H1 (cell line): ENCODE measurements at regions not wholly inside any gene's neighbourhood (a gene's known extent, or its start where the extent isn't known, plus 50 kb on each side); places are given as distances from the start of the nearest gene placed in this dataset.
A peak's percentile ranks its signal among the peaks of the same experiment; 100 is the strongest.

ENCODE experiments used
- CTCF ChIA-PET: fragments of 300-600 bp; sonication (Branson Sonifier 250); formaldehyde crosslinking; loops from one replicate; lab custom pipeline; 2021; ENCODE audit not compliant: partially characterized antibody; lab: Charles Lee
- POLR2A ChIA-PET: fragments of 300-600 bp; sonication (Branson Sonifier 250); formaldehyde crosslinking; loops from one replicate; lab custom pipeline; 2021; ENCODE audit warnings: inconsistent platforms; ENCODE audit not compliant: partially characterized antibody; lab: Charles Lee
- DNase-seq, 2 experiments: peaks; one replicate each; pipeline versions ENCODE4 v3.0.0 to v3.0.0-alpha.2; 2010 to 2022; ENCODE audit warnings: low spot score in 2 of 2, low read depth in 1 of 2, mixed read lengths in 1 of 2
- FAIRE-seq: peaks from 2 replicates; lab custom pipeline; 2011; peaks lifted over from hg19 to GRCh38; lab: Jason Lieb, UNC
- H2AFZ ChIP-seq: 2 replicates; pipeline ENCODE4 v1.8.1; 2012; ENCODE audit warnings: low read length, inconsistent platforms
- H2AK5ac ChIP-seq: 2 replicates; pipeline ENCODE4 v1.6.1; 2013; ENCODE audit warnings: low read depth, low read length
- H2BK120ac ChIP-seq: replicated peaks from 2 replicates; pipeline ENCODE3; 2013; ENCODE audit warnings: low read depth, low read length, inconsistent platforms
- H2BK12ac ChIP-seq: 2 replicates; pipeline ENCODE4 v1.6.1; 2013; ENCODE audit warnings: low read depth, low read length
- H2BK15ac ChIP-seq: 2 replicates; pipeline ENCODE4 v1.6.1; 2013; ENCODE audit warnings: low read length
- H2BK20ac ChIP-seq: 2 replicates; pipeline ENCODE4 v1.6.1; 2013; ENCODE audit warnings: low read length
- H2BK5ac ChIP-seq: 2 replicates; pipeline ENCODE4 v1.6.1; 2013; ENCODE audit warnings: low read depth, low read length
- H3K14ac ChIP-seq: 2 replicates; pipeline ENCODE4 v1.6.1; 2013; ENCODE audit warnings: inconsistent platforms; ENCODE audit not compliant: insufficient read length
- H3K18ac ChIP-seq: 2 replicates; pipeline ENCODE4 v1.6.1; 2013; ENCODE audit warnings: low read length; ENCODE audit errors: extremely low read depth
- H3K23ac ChIP-seq: 2 replicates; pipeline ENCODE4 v1.6.1; 2013; ENCODE audit warnings: inconsistent platforms; ENCODE audit not compliant: insufficient read length
- H3K23me2 ChIP-seq: 2 replicates; pipeline ENCODE4 v1.6.1; 2013; ENCODE audit warnings: low read depth, low read length
- H3K27ac ChIP-seq: 2 replicates; pipeline ENCODE4 v1.6.1; 2011; ENCODE audit warnings: low read depth, low read length, inconsistent platforms
- H3K27me3 ChIP-seq, 4 experiments: replicated peaks in 1 of 4; 1 replicate in 1 of 4; 2 replicates in 3 of 4; pipeline versions ENCODE4 v1.6.1 to v1.8.1; 2011 to 2013; ENCODE audit warnings: low read length in 3 of 4, mild to moderate bottlenecking in 3 of 4, inconsistent platforms in 2 of 4, mixed read lengths in 2 of 4, moderate library complexity in 1 of 4; ENCODE audit not compliant: control insufficient read depth in 3 of 4, insufficient read depth in 3 of 4; ENCODE audit errors: extremely low read depth in 1 of 4
- H3K36me3 ChIP-seq, 4 experiments: 2 replicates each; pipeline versions ENCODE4 v1.6.1 to v1.8.1; 2011 to 2013; ENCODE audit warnings: mild to moderate bottlenecking in 4 of 4, low read length in 3 of 4, moderate library complexity in 2 of 4, control low read depth in 1 of 4, inconsistent platforms in 1 of 4; ENCODE audit not compliant: insufficient read depth in 4 of 4, control insufficient read depth in 2 of 4
- H3K4ac ChIP-seq: replicated peaks from 2 replicates; pipeline ENCODE3; 2013; ENCODE audit warnings: low read length, low read depth, mixed read lengths, inconsistent platforms; ENCODE audit not compliant: insufficient read length
- H3K4me1 ChIP-seq, 4 experiments: replicated peaks in 1 of 4; 1 replicate in 1 of 4; 2 replicates in 3 of 4; pipeline versions ENCODE4 v1.6.1 to v1.8.1; 2011 to 2013; ENCODE audit warnings: low read length in 3 of 4, inconsistent platforms in 2 of 4, mixed read lengths in 1 of 4; ENCODE audit not compliant: insufficient read depth in 4 of 4, control insufficient read depth in 3 of 4
- H3K4me2 ChIP-seq, 2 experiments: 2 replicates each; pipeline versions ENCODE4 v1.6.1 to v1.8.1; 2011 to 2013; ENCODE audit warnings: low read depth in 2 of 2, low read length in 2 of 2, control low read depth in 1 of 2, inconsistent platforms in 1 of 2, mild to moderate bottlenecking in 1 of 2; ENCODE audit not compliant: insufficient read depth in 1 of 2
- H3K4me3 ChIP-seq, 4 experiments: fragments of 200-600, 300-600 bp in 1 of 4; sonication (generic), shearing (Covaris generic), sonication (Bioruptor Twin) in 1 of 4; 2 replicates each; pipeline versions ENCODE4 v1.5.1 to v1.8.1; 2011 to 2016; ENCODE audit warnings: low read length in 4 of 4, low read depth in 3 of 4, control low read depth in 2 of 4, inconsistent platforms in 2 of 4, mild to moderate bottlenecking in 2 of 4, mixed read lengths in 1 of 4, moderate library complexity in 1 of 4; ENCODE audit not compliant: insufficient read depth in 2 of 4; ENCODE audit errors: extremely low read depth in 1 of 4
- H3K56ac ChIP-seq: replicated peaks from 2 replicates; pipeline ENCODE3; 2013; ENCODE audit warnings: low read depth, mild to moderate bottlenecking, mixed read lengths, low read length, inconsistent platforms; ENCODE audit not compliant: insufficient read length
- H3K79me1 ChIP-seq: 2 replicates; pipeline ENCODE4 v1.6.1; 2013; ENCODE audit warnings: low read depth, low read length, control low read depth
- H3K79me2 ChIP-seq, 2 experiments: 2 replicates each; pipeline versions ENCODE4 v1.6.1 to v1.8.1; 2012 to 2013; ENCODE audit warnings: low read length in 2 of 2, mild to moderate bottlenecking in 2 of 2, inconsistent platforms in 1 of 2; ENCODE audit not compliant: insufficient read depth in 2 of 2, control insufficient read depth in 1 of 2
- H3K9ac ChIP-seq, 4 experiments: replicated peaks in 1 of 4; 1 replicate in 1 of 4; 2 replicates in 3 of 4; pipeline versions ENCODE4 v1.6.1 to v1.8.1; 2011 to 2013; ENCODE audit warnings: low read depth in 3 of 4, low read length in 3 of 4, control low read depth in 2 of 4, mild to moderate bottlenecking in 2 of 4, moderate library complexity in 2 of 4, inconsistent platforms in 1 of 4; ENCODE audit errors: extremely low read depth in 1 of 4
- H3K9me3 ChIP-seq, 2 experiments: 2 replicates each; pipeline versions ENCODE4 v1.6.1 to v1.8.1; 2012 to 2013; ENCODE audit warnings: mild to moderate bottlenecking in 2 of 2, moderate library complexity in 2 of 2, control low read depth in 1 of 2, inconsistent platforms in 1 of 2, low read depth in 1 of 2, low read length in 1 of 2, mixed read lengths in 1 of 2; ENCODE audit not compliant: insufficient read depth in 2 of 2
- H4K20me1 ChIP-seq, 2 experiments: replicated peaks in 1 of 2; 2 replicates each; pipeline versions ENCODE3 to v1.8.1; 2011 to 2013; ENCODE audit warnings: inconsistent platforms in 2 of 2, low read length in 2 of 2, mild to moderate bottlenecking in 1 of 2; ENCODE audit not compliant: insufficient read depth in 2 of 2, control insufficient read depth in 1 of 2
- H4K5ac ChIP-seq: 2 replicates; pipeline ENCODE4 v1.6.1; 2013; ENCODE audit warnings: low read length, low read depth, mixed read lengths, inconsistent platforms; ENCODE audit not compliant: insufficient read length
- H4K8ac ChIP-seq: 2 replicates; pipeline ENCODE4 v1.8.0; 2013; ENCODE audit warnings: mild to moderate bottlenecking, moderate library complexity, low read length, inconsistent platforms; ENCODE audit not compliant: insufficient read depth; ENCODE audit errors: extremely low read depth
- H4K91ac ChIP-seq: replicated peaks from 2 replicates; pipeline ENCODE3; 2013; ENCODE audit warnings: low read length, mixed read lengths, inconsistent platforms; ENCODE audit not compliant: insufficient read length
- TBP ChIP-seq: IDR thresholded peaks from 2 replicates; pipeline ENCODE4 v1.6.1; 2011; ENCODE audit warnings: low read depth, low read length, improper control_type of control experiment
- WGBS, 2 experiments: shearing (Covaris generic) in 1 of 2; methylation state at CpG; one replicate each; pipeline versions ENCODE4 v1.1.6 to v1.1.7; 2013 to 2015; ENCODE audit warnings: low lambda C conversion rate in 2 of 2, mixed read lengths in 2 of 2, inconsistent platforms in 1 of 2, low coverage in 1 of 2, missing lambda C conversion rate in 1 of 2; ENCODE audit not compliant: insufficient replicate concordance in 2 of 2, insufficient coverage in 1 of 2, insufficient read length in 1 of 2; ENCODE audit errors: extremely low coverage in 1 of 2, missing lambda C conversion rate in 1 of 2; 5-methylcytosine and 5-hydroxymethylcytosine counted together

DNA sequence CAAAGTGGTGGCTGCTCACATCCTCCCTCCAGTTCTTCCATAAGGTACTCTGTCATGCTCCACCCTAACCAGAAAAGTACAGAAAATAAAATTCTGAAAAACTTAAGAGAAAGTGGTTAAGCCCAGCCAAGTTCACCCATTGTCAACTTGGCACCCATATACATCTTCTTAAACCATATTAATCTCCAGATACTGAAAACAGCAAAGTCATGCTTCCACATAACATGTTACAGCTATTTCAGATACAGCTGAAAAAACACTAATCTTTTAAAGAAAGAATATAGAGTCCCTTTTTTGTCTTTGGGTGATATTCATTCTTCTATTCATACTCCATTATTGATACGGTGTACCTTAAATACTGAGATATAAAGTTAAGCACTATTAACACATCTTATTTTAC lies 577.8 kb downstream of the KCNT2 start:
- H3K4me3 ChIP-seq: no peak overlapping the region
- no peak overlapping the region for H2BK15ac ChIP-seq
- DNase-seq (no peak), FAIRE-seq (no peak)
- H3K27ac ChIP-seq: no peak overlapping the region
- H3K36me3 ChIP-seq: no peaks in the 10 kb centered on the region
- no peak overlapping the region for H4K5ac ChIP-seq
- H3K79me2 ChIP-seq: no peaks in the 10 kb centered on the region
- H3K9me3 ChIP-seq: no peaks in the 10 kb centered on the region
- H3K27me3 ChIP-seq: peaks cover 0 to 1% (median 0%) of the 10 kb centered on the region in 4 experiments; a peak in 1 of 7 replicates
- no peak overlapping the region for H3K23ac ChIP-seq
- no peak overlapping the region for H2BK12ac ChIP-seq
- no peak overlapping the region for H2BK5ac ChIP-seq
- peaks cover 0 to 3% (median 0%) of the 10 kb centered on the region in 4 experiments; a peak in 1 of 7 replicates for H3K4me1 ChIP-seq
- no peaks in the 10 kb centered on the region for H3K79me1 ChIP-seq
- H2AK5ac ChIP-seq: no peak overlapping the region
- H3K4me2 ChIP-seq: no peak overlapping the region
- peak overlapping the region; percentile 85; the same call in 1 of the 2 replicates for H2AFZ ChIP-seq
- WGBS, 2 experiments: 90% methylated on average over 1 of the region's 1 CpG; no CpG with 5 or more reads in 1 of the 2 experiments
- no peak overlapping the region for H3K18ac ChIP-seq
- POLR2A ChIA-PET: interaction anchor here (1.0 kb wide), 1 partner anchor 27 kb away, joined by 3 read pairs; no protein-coding TSS in a partner anchor
- H3K4ac ChIP-seq: no peak overlapping the region
- H4K20me1 ChIP-seq: no peaks in the 10 kb centered on the region
- no peak overlapping the region for H2BK20ac ChIP-seq
- CTCF ChIA-PET: interaction anchor here (0.8 kb wide), 1 partner anchor 9 kb away, joined by 3 read pairs; no protein-coding TSS in a partner anchor
- TF ChIP-seq TBP: no peak
- no peak overlapping the region for H4K91ac ChIP-seq
- no peak overlapping the region for H3K14ac ChIP-seq
- no peak overlapping the region for H3K56ac ChIP-seq
- no peaks in the 10 kb centered on the region for H3K23me2 ChIP-seq
- H4K8ac ChIP-seq: no peak overlapping the region
- H3K9ac ChIP-seq: no peak overlapping the region
- H2BK120ac ChIP-seq: no peak overlapping the region
